DND-41 (cell line): ENCODE measurements at regions not wholly inside any gene's neighbourhood (a gene's known extent, or its start where the extent isn't known, plus 50 kb on each side); places are given as distances from the start of the nearest gene placed in this dataset.

Experiments used
- EZH2 ChIP-seq: IDR thresholded peaks from 3 replicates; pipeline ENCODE4 v1.6.1; 2012; ENCODE audit warnings: borderline replicate concordance, low read depth, mild to moderate bottlenecking, moderate library complexity, low read length, inconsistent platforms; ENCODE audit not compliant: severe bottlenecking
- TF ChIP-seq, protein P1 (sequence below): IDR thresholded peaks from 2 replicates; pipeline ENCODE4 v1.5.1; 2012; ENCODE audit warnings: borderline replicate concordance, low read length, moderate library complexity, mild to moderate bottlenecking; ENCODE audit not compliant: poor library complexity, severe bottlenecking; ENCODE audit errors: extremely low read depth

DNA sequence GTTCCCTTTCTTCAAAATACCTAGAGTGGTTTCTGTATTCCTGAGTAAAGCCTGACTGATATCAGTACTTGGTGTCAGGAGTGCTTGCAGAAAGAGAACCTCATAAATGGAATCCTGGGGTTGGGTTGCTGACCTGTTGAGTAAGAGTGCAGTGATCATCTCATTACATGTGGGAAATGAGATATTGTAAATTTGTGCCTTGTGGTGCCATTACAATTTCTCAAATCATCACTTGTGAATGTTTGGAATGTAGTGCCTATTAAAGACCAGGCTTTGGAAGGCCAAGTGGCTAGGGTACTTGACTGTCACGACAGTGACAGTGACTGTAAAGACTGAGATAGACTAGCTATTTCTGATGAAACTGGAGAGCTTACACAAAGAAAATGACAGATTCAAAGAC, 176.7 kb upstream of the CTTNBP2NL start:
- TF ChIP-seq, protein P1, sequence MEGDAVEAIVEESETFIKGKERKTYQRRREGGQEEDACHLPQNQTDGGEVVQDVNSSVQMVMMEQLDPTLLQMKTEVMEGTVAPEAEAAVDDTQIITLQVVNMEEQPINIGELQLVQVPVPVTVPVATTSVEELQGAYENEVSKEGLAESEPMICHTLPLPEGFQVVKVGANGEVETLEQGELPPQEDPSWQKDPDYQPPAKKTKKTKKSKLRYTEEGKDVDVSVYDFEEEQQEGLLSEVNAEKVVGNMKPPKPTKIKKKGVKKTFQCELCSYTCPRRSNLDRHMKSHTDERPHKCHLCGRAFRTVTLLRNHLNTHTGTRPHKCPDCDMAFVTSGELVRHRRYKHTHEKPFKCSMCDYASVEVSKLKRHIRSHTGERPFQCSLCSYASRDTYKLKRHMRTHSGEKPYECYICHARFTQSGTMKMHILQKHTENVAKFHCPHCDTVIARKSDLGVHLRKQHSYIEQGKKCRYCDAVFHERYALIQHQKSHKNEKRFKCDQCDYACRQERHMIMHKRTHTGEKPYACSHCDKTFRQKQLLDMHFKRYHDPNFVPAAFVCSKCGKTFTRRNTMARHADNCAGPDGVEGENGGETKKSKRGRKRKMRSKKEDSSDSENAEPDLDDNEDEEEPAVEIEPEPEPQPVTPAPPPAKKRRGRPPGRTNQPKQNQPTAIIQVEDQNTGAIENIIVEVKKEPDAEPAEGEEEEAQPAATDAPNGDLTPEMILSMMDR = no peak
- TF ChIP-seq EZH2 = no peak
